Activated CD8-positive, alpha-beta T cell treated with anti-CD3 and anti-CD28 coated beads for 36 hours (primary cell): ENCODE measurements at regions not wholly inside any gene's neighbourhood (a gene's known extent, or its start where the extent isn't known, plus 50 kb on each side); places are given as distances from the start of the nearest gene placed in this dataset.

Experiments
- ATAC-seq: fragments of 200-7000 bp; cut with Tn5 transposase; one replicate; pipeline ENCODE4 v1.10.0; 2021; ENCODE audit warnings: mild to moderate bottlenecking, moderate library complexity
- CTCF ChIA-PET: fragments of 350-600 bp; sonication (Branson Sonifier 250); formaldehyde crosslinking; loops from one replicate; lab custom pipeline; 2021; ENCODE audit warnings: antibody characterized with exemption; lab: Charles Lee
- POLR2A ChIA-PET: fragments of 350-600 bp; sonication (Branson Sonifier 250); formaldehyde crosslinking; loops from one replicate; lab custom pipeline; 2021; ENCODE audit warnings: antibody characterized with exemption; lab: Charles Lee
- DNase-seq: peaks from one replicate; pipeline ENCODE4 v3.0.0-alpha.2; 2020
- H3K27ac Mint-ChIP-seq: one replicate; pipeline ENCODE4 v1.8.0; 2021; ENCODE audit warnings: mild to moderate bottlenecking, mixed read lengths
- H3K27me3 Mint-ChIP-seq: one replicate; pipeline ENCODE4 v1.8.0; 2021; ENCODE audit warnings: mixed read lengths
- H3K36me3 Mint-ChIP-seq: one replicate; pipeline ENCODE4 v1.8.0; 2021; ENCODE audit warnings: low read depth, mixed read lengths
- H3K4me1 Mint-ChIP-seq: one replicate; pipeline ENCODE4 v1.8.0; 2021; ENCODE audit warnings: low read depth, mixed read lengths
- H3K4me3 Mint-ChIP-seq: one replicate; pipeline ENCODE4 v1.8.0; 2021; ENCODE audit warnings: mild to moderate bottlenecking, moderate library complexity, mixed read lengths
- H3K9me3 Mint-ChIP-seq: one replicate; pipeline ENCODE4 v1.8.0; 2021; ENCODE audit warnings: mixed read lengths
- intact Hi-C: fragments of 100-400 bp; cut with micrococcal nuclease; formaldehyde crosslinking; loops from one replicate; pipeline ENCODE4 v1.10.0; 2022
- TF ChIP-seq, protein P1 (sequence below): fragments of 200-600 bp; IDR thresholded peaks from one replicate; pipeline ENCODE4 v1.8.0; 2022; ENCODE audit warnings: antibody characterized with exemption, mild to moderate bottlenecking

DNA sequence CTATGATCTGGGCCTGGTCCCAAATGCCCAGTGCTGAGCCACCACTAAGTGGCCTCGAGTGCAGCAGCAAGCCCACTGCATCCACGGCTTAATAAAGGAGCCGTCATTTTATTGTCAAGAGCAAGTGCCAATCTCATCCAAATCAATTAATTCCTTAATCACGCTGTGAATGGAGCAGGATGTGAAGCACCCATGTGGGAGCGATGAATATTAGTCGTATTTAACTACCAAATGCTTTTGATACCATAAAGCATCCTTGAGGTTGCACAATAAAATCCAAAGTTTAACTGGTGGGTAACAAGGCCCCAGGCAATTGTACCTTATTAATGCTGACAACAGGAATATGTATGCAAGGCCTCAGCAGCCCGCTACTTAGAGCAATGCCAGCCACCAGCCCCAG is 226.0 kb upstream of the C16orf82 start:
- DNase-seq (no peak), ATAC-seq (no peak)
- POLR2A ChIA-PET: no interaction called here
- Mint-ChIP-seq H3K4me1 (no peaks in the 10 kb centered on the region), H3K36me3 (no peaks in the 10 kb centered on the region), H3K27me3 (peaks cover 5% of the 10 kb centered on the region), H3K4me3 (no peak overlapping the region), H3K27ac (no peak overlapping the region), H3K9me3 (no peaks in the 10 kb centered on the region)
- TF ChIP-seq, protein P1, sequence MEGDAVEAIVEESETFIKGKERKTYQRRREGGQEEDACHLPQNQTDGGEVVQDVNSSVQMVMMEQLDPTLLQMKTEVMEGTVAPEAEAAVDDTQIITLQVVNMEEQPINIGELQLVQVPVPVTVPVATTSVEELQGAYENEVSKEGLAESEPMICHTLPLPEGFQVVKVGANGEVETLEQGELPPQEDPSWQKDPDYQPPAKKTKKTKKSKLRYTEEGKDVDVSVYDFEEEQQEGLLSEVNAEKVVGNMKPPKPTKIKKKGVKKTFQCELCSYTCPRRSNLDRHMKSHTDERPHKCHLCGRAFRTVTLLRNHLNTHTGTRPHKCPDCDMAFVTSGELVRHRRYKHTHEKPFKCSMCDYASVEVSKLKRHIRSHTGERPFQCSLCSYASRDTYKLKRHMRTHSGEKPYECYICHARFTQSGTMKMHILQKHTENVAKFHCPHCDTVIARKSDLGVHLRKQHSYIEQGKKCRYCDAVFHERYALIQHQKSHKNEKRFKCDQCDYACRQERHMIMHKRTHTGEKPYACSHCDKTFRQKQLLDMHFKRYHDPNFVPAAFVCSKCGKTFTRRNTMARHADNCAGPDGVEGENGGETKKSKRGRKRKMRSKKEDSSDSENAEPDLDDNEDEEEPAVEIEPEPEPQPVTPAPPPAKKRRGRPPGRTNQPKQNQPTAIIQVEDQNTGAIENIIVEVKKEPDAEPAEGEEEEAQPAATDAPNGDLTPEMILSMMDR: no peak
- intact Hi-C loops: no loop called here
- CTCF ChIA-PET: no interaction called here

DNA sequence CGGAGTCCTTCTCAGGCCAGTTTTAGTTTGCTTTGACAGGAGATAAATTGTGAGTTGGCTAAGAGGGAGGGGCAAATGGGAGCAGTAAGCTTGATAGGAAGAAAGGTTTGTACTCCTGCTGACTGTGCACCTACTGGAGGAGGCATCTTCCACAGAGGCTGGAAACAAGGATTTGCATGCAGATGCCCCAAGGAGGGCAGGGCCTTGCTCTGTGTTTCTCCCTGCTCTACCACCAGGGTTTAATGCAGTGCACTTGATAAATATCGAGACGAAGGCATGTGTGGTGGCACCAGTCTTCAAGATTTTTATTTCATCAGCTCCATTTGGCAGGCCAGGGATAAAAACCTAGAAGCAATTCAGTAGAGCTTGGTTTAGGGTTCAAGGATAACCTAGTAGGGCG is 210.5 kb upstream of the C16orf82 start:
- ATAC-seq: no peak
- TF ChIP-seq, protein P1: no peak
- ChIA-PET CTCF (no interaction called here), POLR2A (no interaction called here)
- Mint-ChIP-seq H3K4me3 (no peak overlapping the region), H3K27me3 (peaks cover 3% of the 10 kb centered on the region), H3K9me3 (peaks cover 16% of the 10 kb centered on the region), H3K36me3 (no peaks in the 10 kb centered on the region), H3K4me1 (no peaks in the 10 kb centered on the region), H3K27ac (no peak overlapping the region)
- intact Hi-C loops: no loop called here
- DNase-seq: no peak

DNA sequence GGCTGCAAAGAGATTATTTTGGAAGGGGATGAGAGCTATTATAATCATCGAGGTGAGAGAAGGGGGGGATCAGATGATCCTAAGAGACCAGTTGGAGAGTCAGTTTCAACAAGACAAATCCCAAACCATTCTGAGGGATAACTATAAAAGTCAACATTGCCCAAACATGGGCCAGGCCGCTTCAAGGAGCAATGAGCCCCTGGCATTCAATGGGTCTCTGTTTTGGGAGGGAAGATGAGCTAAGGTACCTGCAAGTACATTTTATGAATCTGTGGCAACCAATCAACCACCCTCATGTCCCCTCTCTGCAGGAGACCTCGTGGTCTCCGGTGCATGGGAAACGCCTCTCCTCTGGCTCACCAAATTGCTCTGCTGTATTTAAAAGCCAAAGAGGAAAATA is 209.9 kb upstream of the C16orf82 start:
- Mint-ChIP-seq H3K9me3 (peaks cover 18% of the 10 kb centered on the region), H3K27ac (no peak overlapping the region), H3K36me3 (no peaks in the 10 kb centered on the region), H3K27me3 (peaks cover 3% of the 10 kb centered on the region), H3K4me1 (no peaks in the 10 kb centered on the region), H3K4me3 (no peak overlapping the region)
- no peak for ATAC-seq
- TF ChIP-seq, protein P1: no peak
- no peak for DNase-seq
- intact Hi-C loops: no loop called here
- ChIA-PET CTCF (no interaction called here), POLR2A (no interaction called here)

DNA sequence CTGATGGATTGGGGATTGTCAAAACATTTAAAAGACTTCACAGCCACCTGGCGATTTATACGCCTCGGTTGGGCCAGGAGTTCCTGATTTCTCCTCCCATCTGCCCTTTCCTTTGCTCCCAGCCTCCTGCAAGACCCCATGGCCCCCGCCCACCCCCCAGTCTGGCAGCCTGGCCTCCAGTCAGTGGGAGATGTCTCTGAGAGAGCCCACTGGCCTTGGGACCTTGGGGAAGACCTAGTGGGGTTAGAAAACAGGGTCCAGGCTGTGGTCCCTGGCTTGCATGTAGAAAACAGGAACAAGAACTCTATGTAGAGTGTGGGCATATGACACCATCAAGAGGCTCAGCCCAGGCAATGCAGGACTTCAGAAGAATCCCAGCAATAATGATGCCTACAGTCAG is 209.4 kb upstream of the C16orf82 start:
- Mint-ChIP-seq H3K4me3 (no peak overlapping the region), H3K4me1 (no peaks in the 10 kb centered on the region), H3K9me3 (peaks cover 18% of the 10 kb centered on the region), H3K27ac (no peak overlapping the region), H3K27me3 (peaks cover 3% of the 10 kb centered on the region), H3K36me3 (no peaks in the 10 kb centered on the region)
- DNase-seq (no peak), ATAC-seq (no peak)
- ChIA-PET POLR2A (no interaction called here), CTCF (no interaction called here)
- intact Hi-C loops: no loop called here
- TF ChIP-seq, protein P1: no peak

DNA sequence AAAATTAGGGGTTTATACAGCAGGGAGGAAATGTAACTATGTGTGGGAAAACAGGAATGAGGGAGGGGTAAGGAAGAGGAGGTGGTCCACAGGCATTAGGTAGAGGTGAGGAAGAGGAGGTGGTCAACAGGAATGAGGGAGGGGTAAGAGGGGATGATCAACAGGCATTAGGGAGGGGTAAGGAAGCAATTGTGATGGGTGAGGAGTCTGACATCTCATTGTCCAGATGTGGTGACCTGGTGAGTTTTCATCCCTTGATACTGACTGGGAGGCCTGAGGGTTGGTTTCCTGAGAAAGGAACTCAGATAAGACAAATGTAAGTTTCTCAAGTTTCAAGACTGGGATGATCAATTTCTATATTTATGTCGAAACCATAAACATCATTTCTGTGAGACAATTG is 206.2 kb upstream of the C16orf82 start:
- ChIA-PET POLR2A (interaction anchor here (0.6 kb wide), 1 partner anchor 128 kb away, joined by 3 read pairs; no protein-coding TSS in a partner anchor), CTCF (no interaction called here)
- Mint-ChIP-seq H3K4me3 (no peak overlapping the region), H3K4me1 (no peaks in the 10 kb centered on the region), H3K9me3 (peaks cover 18% of the 10 kb centered on the region), H3K27ac (no peak overlapping the region), H3K36me3 (no peaks in the 10 kb centered on the region), H3K27me3 (peaks cover 1% of the 10 kb centered on the region)
- DNase-seq (no peak), ATAC-seq (no peak)
- TF ChIP-seq, protein P1: no peak
- intact Hi-C loops: no loop called here
